ENCODE measurements at regions not wholly inside any gene's neighbourhood (a gene's known extent, or its start where the extent isn't known, plus 50 kb on each side); places are given as distances from the start of the nearest gene placed in this dataset.
A peak's percentile ranks its signal among the peaks of the same experiment; 100 is the strongest.
"Not testable (repeated sequence)": the region's sequence is repeated elsewhere in the genome, so short reads cannot be mapped to it uniquely, and the experiment has no call there.

DNA sequence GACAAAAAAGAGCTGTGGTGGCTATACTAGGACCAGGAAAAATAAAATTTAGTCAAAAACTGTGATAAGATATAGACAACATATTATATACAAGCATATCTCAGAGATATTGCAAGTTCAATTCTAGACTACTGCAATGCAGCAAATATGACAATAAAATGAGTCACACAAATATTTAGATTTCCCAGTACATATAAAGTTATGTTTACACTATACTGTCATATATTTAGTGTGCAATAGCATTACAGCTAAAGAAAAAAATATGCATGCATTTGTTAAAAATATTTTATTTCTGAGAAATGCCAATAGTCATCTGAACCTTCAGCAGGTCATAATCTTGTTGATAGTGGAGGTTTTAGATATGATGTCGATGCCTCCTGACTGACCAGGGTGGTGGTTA, 72.1 kb downstream of the AKR1C4 start:
- no peak for DNase-seq (ENCODE audit: low spot score)

DNA sequence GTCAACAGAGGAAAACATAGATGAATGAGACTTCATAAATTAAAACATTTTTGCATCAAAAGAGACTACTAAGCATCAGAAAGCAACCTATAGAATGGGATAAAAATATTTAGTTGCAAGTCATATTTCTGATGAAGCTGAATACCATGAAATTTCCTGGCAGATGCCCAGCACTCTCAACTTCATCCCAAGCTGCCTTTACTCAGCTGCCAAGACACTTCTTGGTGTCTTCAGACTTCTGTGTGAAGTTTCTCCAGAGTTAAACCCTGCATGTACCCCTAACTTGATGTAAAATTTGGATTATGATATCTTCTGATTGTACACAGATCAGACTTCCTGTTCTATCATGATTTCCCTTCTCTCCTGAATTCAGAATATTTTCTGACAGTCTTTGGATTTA, 73.2 kb downstream of the AKR1C4 start:
- no peak for DNase-seq (ENCODE audit: low spot score)

DNA sequence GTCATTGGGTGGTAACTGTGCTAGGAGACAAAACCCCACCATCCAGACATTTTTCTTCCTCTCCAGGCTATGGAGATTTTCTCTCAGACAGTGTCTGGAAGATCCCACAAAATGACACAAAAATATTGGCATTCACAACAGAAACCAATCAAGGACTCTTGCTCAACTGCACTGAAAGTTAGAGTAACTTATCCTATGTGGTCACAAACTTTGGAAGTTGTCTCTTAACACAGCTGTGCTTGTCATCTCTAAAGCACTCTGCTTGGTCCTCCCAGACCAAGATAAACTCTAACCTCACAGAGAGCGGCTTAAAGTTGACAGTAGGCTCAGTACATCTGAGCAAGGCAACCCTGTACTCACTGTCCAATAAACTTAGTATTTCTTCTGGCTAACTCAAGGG, 74.9 kb downstream of the AKR1C4 start:
- no peak for DNase-seq (ENCODE audit: low spot score)

DNA sequence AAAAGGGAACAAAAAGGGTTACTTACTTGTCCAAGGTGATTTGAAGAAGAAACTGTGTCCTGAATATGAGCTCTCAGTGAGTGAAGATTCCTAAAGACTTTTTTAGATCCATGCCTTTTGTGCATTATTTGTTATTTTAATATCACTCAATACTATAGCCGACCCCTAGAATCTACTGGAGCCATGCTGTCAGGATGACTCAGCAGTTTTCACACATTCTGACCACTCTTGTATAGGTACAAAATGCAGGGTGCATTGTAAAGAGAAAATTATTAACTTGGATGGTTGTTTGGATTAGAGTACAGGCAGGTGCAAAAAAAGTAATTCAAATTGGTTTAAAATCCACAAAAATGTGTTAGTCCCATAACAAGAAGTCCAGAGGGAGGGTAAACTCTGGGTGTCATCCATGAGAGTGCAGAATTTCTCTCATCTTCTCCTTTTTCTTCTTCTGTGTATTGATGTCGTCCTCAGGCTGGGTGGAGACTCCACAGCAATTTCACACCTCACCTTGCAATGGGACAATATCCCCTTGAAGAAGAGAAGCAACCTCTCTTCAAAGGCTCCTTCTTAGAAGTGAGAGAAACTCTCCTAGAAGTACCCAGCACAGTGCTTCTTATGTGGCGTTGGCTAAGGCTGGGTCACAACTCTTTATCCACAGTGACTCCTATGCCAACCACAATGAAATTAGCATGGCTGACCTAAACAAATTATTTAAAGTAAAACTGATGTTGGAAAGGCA, 75.6 kb downstream of the AKR1C4 start:
- DNase-seq (ENCODE audit: low spot score) = no peak

DNA sequence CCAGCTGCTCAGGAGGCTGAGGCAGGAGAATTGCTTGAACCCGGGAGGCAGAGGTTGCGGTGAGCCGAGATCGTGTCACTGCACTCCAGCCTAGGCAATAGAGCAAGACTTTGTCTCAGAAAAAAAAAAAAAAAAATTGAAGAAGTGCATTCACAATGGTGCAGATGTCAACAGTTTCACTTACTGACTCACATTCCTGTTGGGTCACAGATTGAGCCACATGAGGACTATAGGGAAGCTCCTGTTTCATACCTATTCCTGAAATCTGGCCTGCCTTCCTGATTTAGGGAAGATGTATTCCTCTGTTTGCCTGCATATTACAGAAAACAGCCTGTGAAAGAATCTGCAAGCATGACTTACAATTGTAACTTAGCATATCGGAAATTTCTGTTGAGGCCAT, 78.2 kb downstream of the AKR1C4 start:
- no peak for DNase-seq (ENCODE audit: low spot score)

DNA sequence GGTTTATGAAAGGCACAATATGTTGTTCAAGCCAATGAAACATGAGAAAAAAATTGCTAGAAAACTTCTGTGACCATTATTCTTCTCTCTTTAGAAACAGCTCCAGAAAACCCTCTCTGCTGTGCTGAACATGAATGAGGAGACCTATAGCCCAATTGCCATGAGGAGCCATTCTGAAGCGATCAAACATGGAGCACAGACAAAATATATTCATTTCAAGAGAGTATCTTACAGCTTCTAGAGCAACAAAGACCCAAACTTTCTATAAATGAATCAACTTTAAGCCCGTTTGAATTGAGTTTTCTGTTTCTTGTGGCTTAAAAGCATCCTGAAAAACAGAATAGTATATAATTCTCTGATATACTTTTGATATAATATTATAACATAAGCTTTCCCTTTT, 83.4 kb upstream of the UCN3 start:
- DNase-seq (ENCODE audit: low spot score) = no peak

DNA sequence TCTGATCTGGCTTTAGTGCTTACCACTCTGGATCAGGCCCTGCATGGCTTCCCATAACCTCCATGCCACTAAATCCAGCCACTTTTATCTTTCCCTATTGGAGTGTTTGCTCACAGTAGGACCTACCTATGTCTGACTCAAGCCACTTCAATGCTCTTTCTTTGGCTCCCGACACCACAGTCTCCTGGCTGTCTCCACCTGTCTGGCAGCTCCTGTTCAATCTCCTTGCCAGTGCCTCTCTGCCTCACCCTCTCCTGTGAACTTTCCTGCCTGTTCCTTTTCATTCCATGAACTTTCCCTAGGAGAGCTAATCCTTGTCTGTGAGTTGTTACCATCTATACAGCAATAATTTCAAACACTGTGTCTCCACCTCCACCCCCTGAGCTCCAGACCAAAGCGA, 82.6 kb upstream of the UCN3 start:
- no peak for DNase-seq (ENCODE audit: low spot score)

DNA sequence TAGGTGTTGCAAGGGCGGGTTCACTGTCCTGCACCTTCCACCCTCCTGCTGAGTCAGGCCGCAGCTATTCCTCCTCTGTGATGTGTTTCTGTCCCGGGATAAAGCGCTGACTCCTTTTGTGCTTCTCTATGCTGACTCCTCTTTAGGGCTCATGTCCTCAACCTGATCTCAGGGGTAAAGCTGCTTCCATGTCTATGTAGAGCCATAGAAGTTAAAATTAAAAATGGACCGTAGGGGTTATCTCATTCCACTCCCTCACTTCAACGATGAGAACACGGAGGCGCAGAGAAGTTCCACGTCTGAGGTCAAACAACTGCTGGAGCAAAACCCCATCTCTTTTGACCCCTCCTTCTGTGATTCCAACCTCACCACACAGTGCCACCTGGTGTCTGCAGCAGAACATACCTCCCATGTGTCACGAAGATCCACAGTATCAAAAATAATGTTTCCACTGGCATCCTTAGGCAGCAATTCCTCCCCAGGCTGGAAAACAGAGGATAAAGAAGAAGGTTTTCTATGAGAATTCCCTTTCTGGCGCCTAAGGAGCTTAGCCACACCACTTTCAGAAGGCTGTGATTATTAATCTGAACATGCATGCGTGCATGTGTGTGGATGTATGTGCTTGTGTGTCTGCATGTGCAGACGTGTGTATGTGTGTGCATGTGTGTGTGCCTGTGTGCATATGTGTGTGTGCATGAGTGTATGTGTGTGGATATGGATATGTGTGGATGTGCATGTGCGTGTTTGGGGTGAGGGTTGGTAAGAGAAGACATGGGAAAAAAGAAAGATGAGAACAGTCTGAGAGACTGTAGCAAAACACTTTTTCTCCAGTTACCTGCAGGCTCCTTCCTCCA, 81.2 kb upstream of the UCN3 start:
- DNase-seq (ENCODE audit: low spot score) = peak; percentile 76

DNA sequence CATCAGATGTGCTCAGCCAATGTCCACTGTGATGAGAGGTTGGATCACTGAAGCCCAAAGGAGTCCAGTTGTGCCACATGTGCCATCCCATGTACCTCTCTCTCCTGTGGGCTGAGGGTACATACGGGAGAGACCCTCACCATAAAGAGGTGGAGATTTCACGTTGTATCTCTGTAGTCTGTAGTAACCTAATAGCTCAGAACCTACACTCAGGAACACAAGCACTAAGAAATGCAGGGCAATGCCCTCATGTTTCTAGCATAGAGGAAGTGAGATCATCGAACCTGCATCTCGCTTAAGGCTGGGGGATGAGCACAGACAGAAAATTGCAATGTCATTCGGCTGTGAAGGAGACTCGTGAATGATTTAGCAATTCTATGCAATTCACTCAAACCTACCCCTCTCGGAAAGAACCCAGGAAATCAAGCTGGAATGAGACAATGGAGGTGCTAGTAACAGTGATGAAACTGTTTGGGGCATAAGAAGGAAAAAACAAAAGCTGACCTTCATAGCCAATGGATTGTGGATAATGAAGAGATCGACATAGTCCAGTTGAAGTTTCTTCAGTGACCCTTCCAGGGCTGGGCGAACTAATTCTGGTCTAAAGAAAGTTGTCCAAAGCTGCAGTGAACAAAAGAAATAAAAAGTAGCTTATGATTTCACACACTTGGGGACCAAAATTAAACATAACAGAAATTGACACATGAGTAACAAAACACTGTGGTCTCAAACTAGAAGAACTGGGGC, 80.3 kb upstream of the UCN3 start:
- peak; percentile 25 for DNase-seq (ENCODE audit: low spot score)

DNA sequence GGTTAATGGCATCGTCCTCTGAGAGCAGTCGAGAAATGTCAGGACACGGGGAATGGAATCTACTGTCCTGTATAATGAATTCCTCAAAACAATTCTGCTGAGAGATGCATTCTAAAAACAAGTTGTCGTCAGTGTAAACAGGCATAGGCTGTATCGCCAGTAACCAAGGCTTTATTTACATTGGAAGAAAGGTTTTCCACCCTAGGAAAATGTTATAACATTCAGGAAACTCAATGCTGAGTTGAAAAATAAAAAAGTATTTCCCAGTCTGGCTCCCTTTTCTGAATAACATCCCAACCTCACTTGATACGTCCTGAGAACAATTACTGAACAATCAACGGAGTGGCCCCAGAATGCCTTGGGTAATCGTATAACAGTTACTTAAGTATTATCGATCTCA, 79.6 kb upstream of the UCN3 start:
- DNase-seq (ENCODE audit: low spot score) = no peak

DNA sequence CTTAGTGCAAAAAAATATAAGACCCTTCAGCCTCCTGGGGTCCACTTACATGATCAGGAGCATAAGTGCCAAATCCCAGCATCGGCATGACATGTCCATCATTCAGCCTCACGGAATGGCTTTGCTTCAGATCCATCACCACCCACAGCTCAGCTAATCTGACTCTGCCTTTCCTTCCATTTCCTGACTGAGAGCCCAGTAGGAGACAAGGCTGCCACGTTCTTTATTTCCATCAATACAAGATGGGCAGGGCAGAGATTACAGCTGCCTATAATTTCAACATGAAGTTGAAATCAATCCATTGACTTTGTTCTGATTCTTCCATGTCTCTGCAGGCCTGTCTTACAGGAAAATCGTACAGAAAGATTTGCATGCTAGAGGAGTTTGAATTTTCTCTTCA, 76.4 kb upstream of the UCN3 start:
- no peak for DNase-seq (ENCODE audit: low spot score)

DNA sequence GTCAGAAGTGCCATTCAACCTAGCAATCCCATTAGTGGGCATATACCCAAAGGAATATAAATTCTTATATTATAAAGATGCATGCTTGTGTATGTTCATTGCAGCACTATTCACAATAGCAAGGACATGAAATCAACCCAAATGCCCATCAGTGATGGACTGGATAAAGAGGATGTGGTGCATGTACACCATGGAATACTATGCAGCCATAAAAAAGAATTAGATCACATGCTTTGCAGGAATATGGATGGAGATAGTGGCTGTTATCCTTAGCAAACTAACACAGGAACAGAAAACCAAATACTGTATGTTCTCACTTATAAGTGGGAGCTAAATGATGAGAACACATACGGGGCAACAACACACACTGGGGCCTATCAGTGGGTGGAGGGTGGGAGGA, 75.5 kb upstream of the UCN3 start:
- DNase-seq (ENCODE audit: low spot score) = not testable (repeated sequence)

DNA sequence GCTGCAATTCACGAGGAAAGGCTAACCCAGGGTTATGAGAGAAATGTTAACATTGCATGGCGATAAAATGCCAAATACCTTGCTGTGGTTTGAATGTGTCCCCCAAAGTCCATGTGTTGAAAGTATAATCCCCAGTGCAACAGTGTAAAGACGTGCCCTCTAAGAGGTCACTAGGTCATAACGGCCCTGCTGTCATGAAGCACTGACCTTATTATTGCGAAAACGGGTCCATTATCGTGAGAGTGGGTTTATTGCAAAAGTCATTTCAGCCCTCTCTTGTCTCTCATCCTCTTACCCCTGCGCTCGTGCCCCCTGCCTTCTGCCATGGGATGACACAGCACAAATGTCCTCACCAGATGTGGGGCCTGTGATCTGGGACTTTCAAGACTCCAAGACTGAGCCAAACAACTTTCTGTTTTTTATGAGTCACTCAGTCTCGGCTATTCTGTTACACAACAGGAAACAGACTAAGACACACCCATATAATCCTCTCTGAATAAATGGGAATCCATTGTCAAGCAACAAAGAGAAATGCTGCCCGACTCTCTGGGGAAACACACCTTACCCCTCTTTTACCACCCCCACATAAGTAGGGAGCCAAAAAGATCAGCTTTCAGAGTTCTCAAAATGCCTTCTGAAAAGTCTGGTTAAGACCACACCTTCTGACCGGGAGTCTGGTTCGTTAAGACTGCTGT, 73.1 kb upstream of the UCN3 start:
- DNase-seq (ENCODE audit: low spot score) = peak; percentile 57

DNA sequence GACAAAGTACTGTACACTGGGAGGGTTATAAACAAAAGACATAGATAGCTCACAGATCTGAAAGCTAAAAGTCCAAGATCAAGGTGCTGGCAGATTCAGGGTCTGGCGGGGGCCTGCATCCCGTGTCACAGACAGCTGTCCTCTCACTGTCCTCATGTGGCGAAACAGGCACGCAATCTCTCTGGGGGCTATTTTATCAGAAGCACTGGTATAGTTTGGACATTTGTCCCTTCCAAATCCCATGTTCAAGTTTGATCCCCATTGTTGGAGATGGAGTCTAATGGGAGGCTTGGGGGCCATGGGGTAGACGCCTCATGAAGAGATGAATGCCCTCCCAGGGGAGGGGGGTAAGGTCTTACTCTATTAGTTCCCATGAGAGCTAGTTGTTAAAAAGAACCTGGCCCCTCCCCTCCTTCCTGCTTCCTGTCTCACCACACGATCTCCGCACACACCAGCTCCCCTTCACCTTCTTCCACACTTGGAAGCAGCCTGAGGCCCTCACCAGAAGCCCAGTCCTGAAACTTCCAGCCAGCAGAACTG, 72.5 kb upstream of the UCN3 start:
- no peak for DNase-seq (ENCODE audit: low spot score)

DNA sequence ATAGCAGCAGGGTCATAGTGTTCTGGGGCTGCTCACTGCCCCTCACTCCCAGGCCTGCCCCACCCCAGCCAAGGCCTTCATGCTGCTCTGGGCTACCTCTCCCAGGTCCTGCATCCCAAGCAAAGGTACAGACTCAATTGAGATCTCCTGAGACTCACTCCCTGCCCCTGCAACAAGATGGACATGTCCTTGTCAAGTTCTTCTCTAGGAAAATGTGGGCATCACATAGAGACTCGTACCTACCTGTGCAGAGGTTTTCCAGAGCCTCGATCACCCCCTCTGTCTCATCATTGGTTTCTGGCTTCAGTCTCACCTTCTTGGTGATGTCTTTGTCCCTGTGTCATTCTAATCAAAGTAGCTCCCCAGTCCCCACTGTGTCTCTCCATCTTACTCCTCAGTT, 71.8 kb upstream of the UCN3 start:
- DNase-seq (ENCODE audit: low spot score) = not testable (repeated sequence)

DNA sequence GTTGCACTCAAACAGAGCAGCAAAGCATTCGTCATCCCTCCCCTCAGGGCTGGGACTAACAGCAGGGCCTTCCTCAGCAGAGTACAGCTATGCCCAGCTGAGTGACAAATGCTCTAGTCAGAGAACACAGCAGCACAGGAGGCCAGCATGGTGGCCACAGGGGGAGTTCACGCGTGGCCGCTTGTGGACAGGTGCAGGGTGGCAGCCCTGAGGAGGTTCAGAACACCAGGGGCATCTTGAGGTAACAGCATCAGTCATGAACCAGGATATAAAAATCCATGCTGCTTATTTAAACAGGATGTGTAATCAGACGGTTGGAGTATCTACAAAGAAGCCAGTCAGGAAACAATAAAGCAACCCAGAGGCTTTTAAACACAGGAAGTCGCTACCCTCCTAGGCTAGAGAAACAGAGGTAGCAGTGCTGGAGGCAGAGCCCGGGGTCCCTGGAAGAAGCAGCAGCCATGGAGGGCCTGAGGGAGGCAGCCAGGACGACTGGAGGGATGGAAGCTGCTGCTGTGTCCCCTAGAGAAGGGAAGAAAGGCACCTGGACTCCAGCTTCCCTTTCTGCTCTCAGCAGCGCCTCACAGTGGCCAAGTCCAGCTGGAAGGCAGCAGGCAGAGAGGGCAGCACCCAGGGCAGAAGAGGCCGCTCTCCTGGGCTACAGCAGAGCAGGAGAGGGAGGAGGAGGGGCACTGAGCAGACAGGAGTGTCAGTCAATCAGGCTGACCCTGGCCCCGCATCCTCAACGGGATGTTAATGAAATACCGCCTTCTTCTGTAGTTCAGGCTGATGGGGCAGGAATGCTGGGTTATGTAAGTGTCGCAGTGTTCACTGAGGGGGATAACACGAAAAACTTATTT, 70.8 kb upstream of the UCN3 start:
- no peak for DNase-seq (ENCODE audit: low spot score)

DNA sequence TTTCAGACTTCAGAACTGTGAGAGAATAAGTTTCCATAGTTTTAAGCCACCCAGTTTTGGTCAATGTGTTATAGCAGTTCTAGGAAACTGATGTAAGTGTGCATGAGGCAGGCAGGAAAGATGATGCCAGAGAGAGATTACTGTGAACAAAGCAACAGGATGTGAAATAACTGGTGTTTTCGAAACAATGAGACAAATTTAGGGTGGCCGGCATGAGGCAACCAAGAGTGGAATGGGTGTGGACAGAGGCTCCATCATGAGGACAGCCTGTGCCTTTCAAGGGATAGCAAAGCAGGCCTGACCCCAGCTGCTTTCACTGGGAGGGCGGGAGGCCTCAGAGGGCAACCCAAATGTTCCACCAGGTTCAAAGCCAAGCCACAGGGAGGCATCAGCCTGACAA, 67.3 kb upstream of the UCN3 start:
- no peak for DNase-seq (ENCODE audit: low spot score)

DNA sequence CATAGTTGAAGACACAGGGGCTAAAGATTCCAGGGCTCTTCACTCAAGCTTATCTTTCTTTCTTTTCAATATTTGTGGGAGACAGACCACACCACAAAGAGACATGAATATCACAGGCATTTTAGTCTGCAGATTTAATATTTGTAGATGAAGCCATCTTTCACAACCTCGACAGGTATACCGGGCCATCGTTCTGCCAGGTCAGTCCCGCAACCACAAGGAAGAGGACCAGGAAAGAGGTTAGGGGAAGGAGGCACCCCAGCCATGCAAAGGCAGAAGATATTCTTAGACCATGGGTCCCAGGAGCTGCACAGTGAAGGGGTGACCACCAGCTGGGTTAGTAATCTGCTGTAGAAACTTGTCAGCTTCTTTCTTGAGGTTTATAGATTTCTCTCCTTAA, 66.8 kb upstream of the UCN3 start:
- DNase-seq (ENCODE audit: low spot score) = no peak

DNA sequence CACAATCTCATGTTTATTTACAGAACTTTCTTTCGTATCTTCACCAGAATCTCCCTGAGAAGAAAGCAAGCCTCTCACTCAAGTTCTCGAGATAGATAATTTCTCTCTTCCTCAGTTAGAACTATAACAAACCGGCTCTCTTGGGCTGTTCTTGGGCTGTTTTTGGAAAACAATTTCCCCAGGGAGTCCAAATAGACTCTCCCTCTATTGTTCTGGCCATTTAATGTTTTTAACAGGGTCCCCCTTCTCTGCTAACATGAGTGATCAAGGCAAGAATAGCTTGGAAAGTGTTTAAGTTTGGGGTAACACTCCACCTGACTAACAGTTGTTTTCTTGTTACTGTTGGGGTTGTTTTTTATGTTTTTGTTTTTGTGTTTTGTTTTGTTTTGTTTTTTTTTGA, 64.8 kb upstream of the UCN3 start:
- no peak for DNase-seq (ENCODE audit: low spot score)

DNA sequence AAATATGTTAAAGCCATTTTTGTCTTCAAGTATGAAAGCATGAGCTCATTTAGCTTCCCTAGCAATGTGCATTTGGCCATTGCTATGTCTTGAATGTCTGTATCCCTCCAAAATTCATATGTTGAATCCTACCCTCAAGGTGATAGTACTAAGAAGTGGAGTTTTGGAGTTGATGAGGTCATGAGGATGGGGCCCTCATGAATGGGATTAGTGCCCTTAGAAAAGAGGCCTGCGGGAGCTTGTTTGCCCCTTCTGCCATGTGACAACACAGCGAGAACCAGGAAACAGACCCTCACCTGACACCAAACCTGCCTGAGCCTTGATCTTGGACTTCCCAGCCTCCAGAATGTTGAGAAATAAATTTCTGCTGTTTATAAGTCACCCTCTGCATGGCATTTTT, 61.3 kb upstream of the UCN3 start:
- no peak for DNase-seq (ENCODE audit: low spot score)

DNA sequence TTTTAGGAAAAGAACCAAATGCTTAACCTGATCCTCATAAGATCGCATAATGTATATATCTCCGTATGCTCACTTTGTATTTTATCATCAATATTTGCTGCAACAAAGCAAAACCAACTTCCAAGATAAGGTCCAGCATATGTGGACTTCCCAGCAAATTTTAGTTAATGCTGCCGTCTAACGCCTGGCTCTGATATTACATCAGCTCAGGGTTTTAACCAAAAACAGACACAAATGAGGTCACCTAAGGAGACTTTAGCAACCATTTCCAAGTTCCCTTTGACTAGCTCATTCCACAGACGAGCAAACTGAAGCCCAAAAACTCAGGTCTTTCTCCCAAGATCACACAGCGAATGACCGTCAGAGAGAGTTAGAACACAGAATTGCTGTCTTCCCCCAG, 59.4 kb upstream of the UCN3 start:
- no peak for DNase-seq (ENCODE audit: low spot score)
